GM12873 (cell line): ENCODE measurements at regions not wholly inside any gene's neighbourhood (a gene's known extent, or its start where the extent isn't known, plus 50 kb on each side); places are given as distances from the start of the nearest gene placed in this dataset.

Source experiments
- TF ChIP-seq, protein P1 (sequence below): IDR thresholded peaks from 2 replicates; pipeline ENCODE4 v1.5.1; 2012; ENCODE audit warnings: low read depth, mild to moderate bottlenecking, moderate library complexity, low read length, control low read depth; ENCODE audit not compliant: insufficient read depth; ENCODE audit errors: missing control alignments

DNA sequence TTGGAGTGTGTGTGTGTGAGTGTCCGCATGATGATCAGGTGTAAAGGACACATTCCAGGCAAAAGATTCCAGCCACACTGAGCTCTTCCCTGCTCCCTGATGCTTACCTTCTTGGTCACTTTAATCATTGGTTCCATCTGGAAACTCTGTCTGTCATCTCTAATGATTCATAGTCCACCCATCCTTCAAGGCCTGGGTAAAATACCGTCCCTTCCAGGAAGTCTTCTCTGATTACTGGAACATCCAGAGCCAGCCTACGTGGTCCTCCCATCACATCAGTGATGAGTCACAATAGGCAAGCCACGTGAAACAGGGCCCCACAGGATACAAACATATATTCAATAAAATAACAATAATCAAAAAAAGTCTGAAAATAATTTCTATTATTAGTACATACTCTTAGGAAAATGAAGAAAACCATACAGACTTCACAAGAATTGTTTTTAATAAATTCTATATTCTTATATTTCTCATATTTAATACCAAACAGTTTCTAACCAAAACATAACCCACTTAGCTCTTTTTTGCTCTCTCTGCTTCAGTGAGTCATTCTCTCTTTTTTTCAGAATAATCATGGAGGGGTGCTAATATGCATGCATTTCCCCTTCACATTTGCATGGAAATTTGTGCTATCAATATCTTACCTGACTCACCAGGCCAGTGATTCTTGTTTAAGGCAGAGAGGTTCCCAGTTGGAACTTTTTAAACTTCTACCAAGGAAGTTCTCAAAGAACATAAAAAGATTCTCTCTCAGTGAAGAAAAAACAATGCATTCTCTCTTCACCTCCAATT lies 263.2 kb downstream of the TOX3 start:
- TF ChIP-seq, protein P1, sequence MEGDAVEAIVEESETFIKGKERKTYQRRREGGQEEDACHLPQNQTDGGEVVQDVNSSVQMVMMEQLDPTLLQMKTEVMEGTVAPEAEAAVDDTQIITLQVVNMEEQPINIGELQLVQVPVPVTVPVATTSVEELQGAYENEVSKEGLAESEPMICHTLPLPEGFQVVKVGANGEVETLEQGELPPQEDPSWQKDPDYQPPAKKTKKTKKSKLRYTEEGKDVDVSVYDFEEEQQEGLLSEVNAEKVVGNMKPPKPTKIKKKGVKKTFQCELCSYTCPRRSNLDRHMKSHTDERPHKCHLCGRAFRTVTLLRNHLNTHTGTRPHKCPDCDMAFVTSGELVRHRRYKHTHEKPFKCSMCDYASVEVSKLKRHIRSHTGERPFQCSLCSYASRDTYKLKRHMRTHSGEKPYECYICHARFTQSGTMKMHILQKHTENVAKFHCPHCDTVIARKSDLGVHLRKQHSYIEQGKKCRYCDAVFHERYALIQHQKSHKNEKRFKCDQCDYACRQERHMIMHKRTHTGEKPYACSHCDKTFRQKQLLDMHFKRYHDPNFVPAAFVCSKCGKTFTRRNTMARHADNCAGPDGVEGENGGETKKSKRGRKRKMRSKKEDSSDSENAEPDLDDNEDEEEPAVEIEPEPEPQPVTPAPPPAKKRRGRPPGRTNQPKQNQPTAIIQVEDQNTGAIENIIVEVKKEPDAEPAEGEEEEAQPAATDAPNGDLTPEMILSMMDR = no peak

DNA sequence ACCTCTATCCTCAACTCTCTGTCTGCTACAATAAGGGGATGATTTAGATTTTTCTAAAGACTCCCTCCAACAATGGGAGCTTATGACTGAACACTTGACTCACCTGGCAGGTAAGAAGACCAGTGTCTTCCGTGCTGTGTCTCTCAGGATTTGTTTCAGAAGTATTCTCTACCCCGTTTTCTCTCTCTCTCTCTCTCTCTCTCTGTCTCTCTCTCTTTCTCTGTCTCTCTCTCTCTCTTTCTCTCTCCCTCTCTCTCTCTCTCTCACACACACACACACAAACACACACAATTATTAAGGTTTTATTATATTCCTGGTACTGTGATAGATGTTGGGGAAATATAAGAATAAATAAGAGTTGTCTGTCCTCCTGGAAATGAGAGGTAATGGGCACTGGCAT lies 263.9 kb downstream of the TOX3 start:
- TF ChIP-seq, protein P1 = no peak

DNA sequence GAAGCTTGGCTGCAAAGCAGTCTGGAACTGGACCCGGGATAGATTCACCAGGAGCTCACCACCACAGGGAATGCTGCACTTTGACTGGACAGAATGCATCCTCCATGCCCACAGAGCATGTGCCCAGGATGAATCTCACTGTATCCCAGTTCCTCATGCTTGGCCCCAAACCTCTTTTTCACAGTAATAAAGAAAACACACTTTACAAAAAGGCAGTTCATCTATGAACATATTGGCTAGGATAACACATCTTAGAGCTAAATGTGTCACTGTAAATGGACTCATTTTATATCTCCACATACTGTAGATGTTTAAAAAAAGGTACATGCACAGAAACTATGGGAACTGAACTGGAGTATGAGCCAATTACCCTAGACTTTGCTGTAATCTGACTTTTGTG lies 266.9 kb downstream of the TOX3 start:
- TF ChIP-seq, protein P1 = no peak

DNA sequence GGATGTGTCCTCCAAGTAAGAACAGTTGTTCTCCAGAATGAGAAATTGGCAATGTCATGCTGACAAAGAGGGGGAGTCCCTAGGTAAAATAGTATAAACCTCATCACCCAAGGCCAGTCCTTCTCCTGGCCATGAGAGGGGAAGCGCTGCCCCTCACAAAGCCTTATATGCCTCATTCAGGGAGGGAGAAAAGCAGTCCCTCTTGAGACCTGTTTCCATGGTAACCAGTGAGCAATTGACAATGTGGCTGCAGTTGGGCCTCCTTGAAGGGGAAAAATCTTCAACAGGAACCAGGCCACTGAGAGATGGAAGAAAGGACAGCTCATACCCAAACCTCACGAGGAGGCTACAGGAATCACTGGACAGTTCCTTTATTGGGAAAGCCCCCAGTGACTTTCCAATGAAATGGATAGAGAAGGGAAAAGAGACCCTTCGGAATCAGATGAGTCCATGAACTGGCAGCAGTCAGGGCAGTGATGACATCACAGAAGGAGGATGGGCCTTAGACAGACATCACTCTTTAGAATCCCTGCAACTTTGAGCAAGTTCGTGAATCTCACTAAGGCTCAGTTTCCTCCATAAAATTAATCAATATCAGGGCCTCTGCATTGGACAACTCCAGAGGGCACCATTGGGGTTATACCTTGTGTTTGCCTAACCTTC lies 275.7 kb downstream of the TOX3 start:
- TF ChIP-seq, protein P1 = no peak

DNA sequence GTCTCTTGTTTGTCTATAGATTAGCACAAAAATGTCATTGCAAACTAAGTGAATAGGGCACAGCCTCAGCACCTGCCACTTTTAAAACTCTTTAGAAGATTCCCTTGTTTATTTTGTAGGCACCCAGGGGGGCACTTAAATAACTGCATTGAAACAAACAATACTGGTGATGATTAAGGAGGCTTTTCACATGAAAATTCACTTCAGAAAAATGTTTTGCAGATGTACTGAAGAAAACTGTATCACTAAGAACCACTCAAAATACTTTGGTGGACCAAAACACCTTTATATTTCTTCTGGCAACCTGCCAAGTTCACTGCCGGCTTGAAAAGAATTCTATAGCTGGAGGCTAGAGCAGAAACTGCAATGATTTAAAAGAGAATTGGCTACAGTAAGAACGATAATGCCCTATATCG lies 281.5 kb downstream of the TOX3 start:
- TF ChIP-seq, protein P1 = no peak

DNA sequence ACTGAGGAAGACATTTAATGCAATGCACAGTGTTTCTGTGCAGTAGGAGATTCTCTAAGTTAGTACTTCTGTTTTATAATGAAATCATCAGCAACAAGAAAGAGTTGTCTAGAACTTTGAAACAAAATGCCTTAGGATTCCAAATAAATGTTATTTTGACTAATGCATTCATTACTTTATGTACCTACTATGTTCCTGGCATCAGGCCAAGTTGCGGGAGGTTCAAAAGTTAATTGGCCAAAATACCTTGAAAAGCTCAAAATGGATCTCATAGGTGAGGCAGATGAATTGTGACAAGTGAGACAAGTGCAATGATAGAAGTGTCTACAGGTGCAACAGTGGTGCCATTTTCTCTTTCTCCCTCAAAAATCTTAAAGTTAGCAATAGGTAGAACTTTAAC lies 289.4 kb downstream of the TOX3 start:
- TF ChIP-seq, protein P1 = no peak

DNA sequence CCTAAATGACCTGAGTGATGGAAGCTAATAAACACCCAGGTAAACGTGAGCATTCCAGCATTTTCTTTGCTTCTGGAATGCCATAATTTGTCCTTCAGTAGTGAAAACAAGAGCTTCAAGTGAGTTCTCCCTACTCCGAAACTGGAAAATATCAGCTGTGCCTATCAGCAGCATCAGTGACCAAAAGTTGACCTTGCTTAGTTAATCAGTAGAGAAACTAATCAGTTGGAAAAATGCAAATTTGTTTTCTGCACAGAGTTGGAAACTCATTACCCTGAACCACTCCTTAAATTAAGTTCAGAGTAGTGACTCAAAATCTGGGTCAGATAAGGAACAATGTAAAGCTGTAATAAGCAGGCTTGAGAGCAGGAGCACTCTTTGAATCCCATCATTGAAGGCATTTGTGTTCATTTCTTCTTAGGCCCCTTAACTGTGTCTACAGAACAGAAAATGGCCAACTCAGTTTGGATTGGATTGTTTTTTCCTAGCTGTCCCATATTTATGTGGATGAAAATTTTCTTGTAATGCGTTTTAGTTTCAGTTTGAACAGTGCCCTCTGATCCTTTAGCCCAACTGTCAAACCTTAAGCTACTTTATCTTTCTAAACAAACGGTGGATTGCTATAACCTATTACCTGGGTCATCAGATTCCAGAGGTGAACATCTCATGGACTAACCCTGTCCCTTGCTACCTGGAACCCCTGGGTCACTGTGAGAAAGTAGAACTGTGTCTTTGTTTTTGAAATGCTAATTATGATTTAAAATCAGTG lies 290.4 kb downstream of the TOX3 start:
- TF ChIP-seq, protein P1 = no peak
